K562 (cell line): ENCODE measurements at regions not wholly inside any gene's neighbourhood (a gene's known extent, or its start where the extent isn't known, plus 50 kb on each side); places are given as distances from the start of the nearest gene placed in this dataset.

Experiments used
- CTCF ChIP-seq, 3 experiments: IDR thresholded peaks in 2 of 3; conservative IDR thresholded peaks in 1 of 3; 2 replicates each; pipeline ENCODE4 v1.5.1; 2011 to 2012; ENCODE audit warnings: low read length in 3 of 3, mild to moderate bottlenecking in 3 of 3, control low read depth in 2 of 3, improper control_type of control experiment in 1 of 3, inconsistent platforms in 1 of 3, low read depth in 1 of 3, mixed read lengths in 1 of 3, moderate library complexity in 1 of 3; ENCODE audit not compliant: insufficient read depth in 2 of 3
- DNMT1 ChIP-seq: fragments of 450-650 bp; IDR thresholded peaks from 2 replicates; pipeline ENCODE4 v1.6.1; 2016; ENCODE audit warnings: antibody characterized with exemption, mild to moderate bottlenecking
- EZH2 ChIP-seq: IDR thresholded peaks from 2 replicates; pipeline ENCODE4 v1.6.1; 2012; ENCODE audit warnings: low read depth, mild to moderate bottlenecking, inconsistent platforms, low read length, borderline replicate concordance
- GATAD2B ChIP-seq: fragments of 450-650 bp; IDR thresholded peaks from 2 replicates; pipeline ENCODE4 v1.6.1; 2017; ENCODE audit warnings: mild to moderate bottlenecking, borderline replicate concordance
- MAZ ChIP-seq, 2 experiments: fragments of 450-650 bp in 1 of 2; sonication (generic) in 1 of 2; formaldehyde crosslinking; IDR thresholded peaks in 1 of 2; conservative IDR thresholded peaks in 1 of 2; 2 replicates each; pipeline versions ENCODE4 v1.4.0 to v1.5.0; 2020; ENCODE audit warnings: mild to moderate bottlenecking in 1 of 2, missing genetic modification reagents in 1 of 2
- PHTF2 ChIP-seq: fragments of 250-450 bp; sonication (Bioruptor Pico); IDR thresholded peaks from 2 replicates; pipeline ENCODE4 v1.5.0; 2021; ENCODE audit warnings: mild to moderate bottlenecking
- POLR2A ChIP-seq: fragments of 450-650 bp; conservative IDR thresholded peaks from 2 replicates; pipeline ENCODE4 v1.6.1; 2016
- SFPQ ChIP-seq: fragments of 200-400 bp; formaldehyde crosslinking; IDR thresholded peaks from 2 replicates; pipeline ENCODE4 v1.6.1; 2017; ENCODE audit warnings: mild to moderate bottlenecking, low read depth, low read length, moderate library complexity
- THAP7 ChIP-seq: fragments of 250-450 bp; sonication (Bioruptor Pico); IDR thresholded peaks from 2 replicates; pipeline ENCODE4 v1.5.0; 2021
- ZBTB33 ChIP-seq: sonication (generic); formaldehyde crosslinking; IDR thresholded peaks from 2 replicates; pipeline ENCODE4 v1.8.1; 2023; ENCODE audit warnings: mild to moderate bottlenecking, missing genetic modification reagents

- TF ChIP-seq THAP7 (CRISPR knock-in tag) = no peak
- TF ChIP-seq CTCF (IDR thresholded peaks at IDR 0.05 in 2 of 3, conservative IDR thresholded peaks at IDR 0.05 in 1 of 3; ENCODE audit: insufficient read depth in 2 of 3, low read depth in 1 of 3, low read length in 3 of 3) = no peak
- no peak for TF ChIP-seq GATAD2B
- no peak for TF ChIP-seq POLR2A
- no peak for TF ChIP-seq EZH2
- TF ChIP-seq DNMT1 = no peak
- TF ChIP-seq SFPQ = no peak
- TF ChIP-seq ZBTB33 (CRISPR knock-in tag) = no peak
- TF ChIP-seq PHTF2 (CRISPR knock-in tag) = no peak
- no peak for TF ChIP-seq MAZ (CRISPR knock-in tag; conservative IDR thresholded peaks at IDR 0.05 in 1 of 2, IDR thresholded peaks at IDR 0.05 in 1 of 2)
Observed at GRCh38 chr4:163976588-163976987, 482.1 kb downstream of the TMA16 start.
